Keratinocyte (primary cell): ENCODE measurements at regions not wholly inside any gene's neighbourhood (a gene's known extent, or its start where the extent isn't known, plus 50 kb on each side); places are given as distances from the start of the nearest gene placed in this dataset.

Experiments
- DNase-seq: peaks from one replicate; pipeline ENCODE4 v3.0.0-alpha.2; 2011; ENCODE audit warnings: low read depth, missing footprints, low spot score
- FAIRE-seq: peaks from 2 replicates; lab custom pipeline; 2011; peaks lifted over from hg19 to GRCh38; lab: Jason Lieb, UNC
- H2AFZ ChIP-seq: 2 replicates; pipeline ENCODE4 v1.6.0; 2012; ENCODE audit warnings: low read length, control low read depth, inconsistent platforms; ENCODE audit not compliant: control insufficient read depth
- H3K27ac ChIP-seq: 2 replicates; pipeline ENCODE4 v1.5.1; 2011; ENCODE audit warnings: low read length; ENCODE audit not compliant: control insufficient read depth, insufficient read depth
- H3K27me3 ChIP-seq: 3 replicates; pipeline ENCODE4 v1.6.0; 2011; ENCODE audit warnings: low read length; ENCODE audit not compliant: control insufficient read depth, insufficient read depth; ENCODE audit errors: extremely low read depth
- H3K36me3 ChIP-seq, 2 experiments: 2 replicates in 1 of 2; 3 replicates in 1 of 2; pipeline ENCODE4 v1.5.1; 2011; ENCODE audit warnings: low read length in 2 of 2, mild to moderate bottlenecking in 1 of 2; ENCODE audit not compliant: control insufficient read depth in 2 of 2, insufficient read depth in 2 of 2; ENCODE audit errors: extremely low read depth in 1 of 2
- H3K4me1 ChIP-seq: 3 replicates; pipeline ENCODE4 v1.5.1; 2011; ENCODE audit warnings: low read length; ENCODE audit not compliant: control insufficient read depth, insufficient read depth; ENCODE audit errors: extremely low read depth
- H3K4me2 ChIP-seq: 3 replicates; pipeline ENCODE4 v1.6.0; 2011; ENCODE audit warnings: low read depth, low read length; ENCODE audit not compliant: control insufficient read depth, insufficient read depth; ENCODE audit errors: extremely low read depth
- H3K4me3 ChIP-seq, 3 experiments: fragments of 200-600 bp in 1 of 3; sonication (generic) in 1 of 3; 2 replicates in 2 of 3; 3 replicates in 1 of 3; pipeline ENCODE4 v1.5.1; 2011 to 2016; ENCODE audit warnings: low read length in 3 of 3, mild to moderate bottlenecking in 3 of 3, control low read depth in 2 of 3, inconsistent platforms in 1 of 3, low read depth in 1 of 3, mixed read lengths in 1 of 3, mixed run types in 1 of 3, moderate library complexity in 1 of 3; ENCODE audit not compliant: control insufficient read depth in 2 of 3, insufficient read depth in 2 of 3; ENCODE audit errors: extremely low read depth in 1 of 3
- H3K79me2 ChIP-seq: 2 replicates; pipeline ENCODE4 v1.6.0; 2012; ENCODE audit warnings: low read length; ENCODE audit not compliant: control insufficient read depth, insufficient read depth
- H3K9ac ChIP-seq: 3 replicates; pipeline ENCODE4 v1.6.0; 2011; ENCODE audit warnings: low read length; ENCODE audit not compliant: control insufficient read depth, insufficient read depth; ENCODE audit errors: extremely low read depth
- H3K9me1 ChIP-seq: 3 replicates; pipeline ENCODE4 v1.6.0; 2011; ENCODE audit warnings: low read length; ENCODE audit not compliant: control insufficient read depth, insufficient read depth; ENCODE audit errors: extremely low read depth
- H3K9me3 ChIP-seq: 2 replicates; pipeline ENCODE4 v1.5.1; 2012; ENCODE audit warnings: low read depth, low read length; ENCODE audit not compliant: control insufficient read depth
- H4K20me1 ChIP-seq: 3 replicates; pipeline ENCODE4 v1.6.0; 2011; ENCODE audit warnings: low read length; ENCODE audit not compliant: control insufficient read depth, insufficient read depth; ENCODE audit errors: extremely low read depth
- CTCF ChIP-seq, 3 experiments: IDR thresholded peaks in 1 of 3; conservative IDR thresholded peaks in 1 of 3; optimal IDR thresholded peaks in 1 of 3; 2 replicates in 2 of 3; 3 replicates in 1 of 3; pipeline versions ENCODE3 to v1.5.1; 2011; ENCODE audit warnings: low read length in 3 of 3, mild to moderate bottlenecking in 3 of 3, moderate library complexity in 2 of 3, control low read depth in 1 of 3, inconsistent platforms in 1 of 3; ENCODE audit not compliant: insufficient read depth in 2 of 3; ENCODE audit errors: extremely low read depth in 1 of 3
- EZH2 ChIP-seq: IDR thresholded peaks from one replicate; pipeline ENCODE4 v1.6.1; 2012; ENCODE audit warnings: inconsistent platforms, mild to moderate bottlenecking, low read length, moderate library complexity
- dilution Hi-C: fragments of 300-500 bp; cut with MboI; formaldehyde crosslinking; loops from one replicate; pipeline ENCODE4 v1.7.0; 2020; ENCODE audit warnings: low sequenced_read_pairs; ENCODE audit not compliant: extremely low pct_ligation_motif_present

GRCh38 chr7:152537639-152538038 lies 101.8 kb upstream of the KMT2C start:
- Histone ChIP-seq H3K27ac (no peak overlapping the region), H3K9ac (no peak overlapping the region), H3K4me2 (no peak overlapping the region), H3K9me1 (no peaks in the 10 kb centered on the region), H4K20me1 (no peaks in the 10 kb centered on the region), H3K9me3 (no peaks in the 10 kb centered on the region), H3K4me1 (no peaks in the 10 kb centered on the region), H3K4me3 (no peak overlapping the region), H3K79me2 (no peaks in the 10 kb centered on the region), H3K27me3 (no peaks in the 10 kb centered on the region), H2AFZ (no peak overlapping the region), H3K36me3 (no peaks in the 10 kb centered on the region)
- DNase-seq (no peak), FAIRE-seq (no peak)
- dilution Hi-C loops: no loop called here
- no peak for TF ChIP-seq CTCF (optimal IDR thresholded peaks at IDR 0.05 in 1 of 3, IDR thresholded peaks at IDR 0.05 in 1 of 3, conservative IDR thresholded peaks at IDR 0.05 in 1 of 3; ENCODE audit: extremely low read depth in 1 of 3, insufficient read depth in 2 of 3, low read length in 3 of 3)
- no peak for TF ChIP-seq EZH2

DNA sequence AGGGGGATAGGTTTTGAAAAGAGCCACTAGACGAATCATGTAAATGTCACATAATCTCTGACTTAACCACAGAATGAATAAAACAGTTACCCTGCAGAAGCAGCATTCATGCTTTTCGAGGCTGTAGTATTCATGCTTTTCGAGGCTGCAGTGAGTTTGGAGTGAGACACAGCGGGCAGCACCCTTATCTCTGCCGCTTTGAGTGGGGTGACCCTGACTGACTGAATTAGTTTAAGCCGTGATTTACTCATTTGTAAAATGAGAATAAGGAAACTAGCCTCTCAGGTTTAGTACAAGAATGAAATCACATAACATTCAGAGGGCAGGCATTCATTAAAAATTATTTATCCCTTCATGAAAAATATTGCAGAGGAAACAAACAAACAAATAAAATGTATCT lies 92.8 kb upstream of the KMT2C start:
- Histone ChIP-seq H3K4me1 (no peaks in the 10 kb centered on the region), H3K27ac (no peak overlapping the region), H3K4me2 (no peak overlapping the region), H4K20me1 (no peaks in the 10 kb centered on the region), H3K27me3 (no peaks in the 10 kb centered on the region), H3K4me3 (no peak overlapping the region), H2AFZ (no peak overlapping the region), H3K9me1 (no peaks in the 10 kb centered on the region), H3K9ac (no peak overlapping the region), H3K79me2 (no peaks in the 10 kb centered on the region), H3K36me3 (no peaks in the 10 kb centered on the region), H3K9me3 (no peaks in the 10 kb centered on the region)
- FAIRE-seq (no peak), DNase-seq (no peak)
- TF ChIP-seq EZH2 (no peak), CTCF (optimal IDR thresholded peaks at IDR 0.05 in 1 of 3, IDR thresholded peaks at IDR 0.05 in 1 of 3, conservative IDR thresholded peaks at IDR 0.05 in 1 of 3; ENCODE audit: extremely low read depth in 1 of 3, insufficient read depth in 2 of 3, low read length in 3 of 3) (no peak)
- dilution Hi-C loops: no loop called here
